Cardiac muscle cell (in vitro differentiated cells and primary cell): ENCODE measurements at regions not wholly inside any gene's neighbourhood (a gene's known extent, or its start where the extent isn't known, plus 50 kb on each side); places are given as distances from the start of the nearest gene placed in this dataset.

ENCODE experiments used
- DNase-seq, 2 donors: peaks; one replicate each; pipeline versions ENCODE4 v3.0.0 to v3.0.0-alpha.2; 2010 to 2017; ENCODE audit warnings: low read depth in 1 of 2, low spot score in 1 of 2
- H3K27ac ChIP-seq: fragments of 200-600 bp; sonication (generic); 2 replicates; pipeline ENCODE4 v1.5.1; 2016
- H3K27me3 ChIP-seq: fragments of 200-600 bp; sonication (generic); 2 replicates; pipeline ENCODE4 v1.6.0; 2016; ENCODE audit warnings: control low read depth
- H3K36me3 ChIP-seq: fragments of 200-600 bp; sonication (generic); 2 replicates; pipeline ENCODE4 v1.5.1; 2016; ENCODE audit warnings: control low read depth
- H3K4me1 ChIP-seq: fragments of 200-600 bp; sonication (generic); 2 replicates; pipeline ENCODE4 v1.8.1; 2017; ENCODE audit warnings: low read depth, mild to moderate bottlenecking, mixed run types
- H3K4me3 ChIP-seq: fragments of 200-600 bp; sonication (generic); 2 replicates; pipeline ENCODE4 v1.5.1; 2016; ENCODE audit warnings: mild to moderate bottlenecking
- H3K9me3 ChIP-seq: fragments of 200-600 bp; sonication (generic); 2 replicates; pipeline ENCODE4 v1.5.1; 2017; ENCODE audit warnings: low read depth, mild to moderate bottlenecking, control low read depth
- CTCF ChIP-seq: IDR thresholded peaks from 2 replicates; pipeline ENCODE4 v1.5.1; 2012; ENCODE audit warnings: low read depth, mild to moderate bottlenecking, low read length

- H3K4me1 ChIP-seq = peaks cover 3% of the 10 kb centered on the region
- H3K9me3 ChIP-seq = no peaks in the 10 kb centered on the region
- no peak overlapping the region for H3K27ac ChIP-seq
- H3K27me3 ChIP-seq = peaks cover 17% of the 10 kb centered on the region
- DNase-seq = peak in 1 of 2 donors; percentile 13
- no peak overlapping the region for H3K4me3 ChIP-seq
- no peaks in the 10 kb centered on the region for H3K36me3 ChIP-seq
- no peak for TF ChIP-seq CTCF
These were observed 619.5 kb downstream of the MATN1 start for GRCh38 chr1:30103708-30104411.

- H3K27me3 ChIP-seq = peaks cover 4% of the 10 kb centered on the region
- no peak overlapping the region for H3K4me3 ChIP-seq
- DNase-seq = no peak
- H3K27ac ChIP-seq = no peak overlapping the region
- no peak for TF ChIP-seq CTCF
- no peaks in the 10 kb centered on the region for H3K36me3 ChIP-seq
- peaks cover 3% of the 10 kb centered on the region for H3K4me1 ChIP-seq
- no peaks in the 10 kb centered on the region for H3K9me3 ChIP-seq
These were observed 620.8 kb downstream of the MATN1 start for GRCh38 chr1:30102605-30103004.

GRCh38 chr1:30101487-30102227, 621.7 kb downstream of the MATN1 start:
- H3K4me1 ChIP-seq = peaks cover 3% of the 10 kb centered on the region
- no peak overlapping the region for H3K27ac ChIP-seq
- H3K4me3 ChIP-seq = no peak overlapping the region
- H3K27me3 ChIP-seq = peaks cover 4% of the 10 kb centered on the region
- H3K9me3 ChIP-seq = no peaks in the 10 kb centered on the region
- no peak for TF ChIP-seq CTCF
- DNase-seq = peak in 1 of 2 donors; percentile 12
- no peaks in the 10 kb centered on the region for H3K36me3 ChIP-seq

- no peak overlapping the region for H3K4me3 ChIP-seq
- H3K27ac ChIP-seq = no peak overlapping the region
- H3K9me3 ChIP-seq = no peaks in the 10 kb centered on the region
- H3K27me3 ChIP-seq = peaks cover 4% of the 10 kb centered on the region
- H3K36me3 ChIP-seq = no peaks in the 10 kb centered on the region
- TF ChIP-seq CTCF = no peak
- H3K4me1 ChIP-seq = peaks cover 3% of the 10 kb centered on the region
- DNase-seq = no peak
These were observed 622.4 kb downstream of the MATN1 start for GRCh38 chr1:30101016-30101415.

- no peak overlapping the region for H3K4me3 ChIP-seq
- no peaks in the 10 kb centered on the region for H3K9me3 ChIP-seq
- H3K27ac ChIP-seq = no peak overlapping the region
- no peak for DNase-seq
- H3K36me3 ChIP-seq = no peaks in the 10 kb centered on the region
- H3K27me3 ChIP-seq = peaks cover 4% of the 10 kb centered on the region
- H3K4me1 ChIP-seq = peaks cover 3% of the 10 kb centered on the region
- no peak for TF ChIP-seq CTCF
These were observed 622.9 kb downstream of the MATN1 start for GRCh38 chr1:30100524-30100862.
